ENCODE measurements at regions not wholly inside any gene's neighbourhood (a gene's known extent, or its start where the extent isn't known, plus 50 kb on each side); places are given as distances from the start of the nearest gene placed in this dataset.
"Not testable (repeated sequence)": the region's sequence is repeated elsewhere in the genome, so short reads cannot be mapped to it uniquely, and the experiment has no call there.

DNA sequence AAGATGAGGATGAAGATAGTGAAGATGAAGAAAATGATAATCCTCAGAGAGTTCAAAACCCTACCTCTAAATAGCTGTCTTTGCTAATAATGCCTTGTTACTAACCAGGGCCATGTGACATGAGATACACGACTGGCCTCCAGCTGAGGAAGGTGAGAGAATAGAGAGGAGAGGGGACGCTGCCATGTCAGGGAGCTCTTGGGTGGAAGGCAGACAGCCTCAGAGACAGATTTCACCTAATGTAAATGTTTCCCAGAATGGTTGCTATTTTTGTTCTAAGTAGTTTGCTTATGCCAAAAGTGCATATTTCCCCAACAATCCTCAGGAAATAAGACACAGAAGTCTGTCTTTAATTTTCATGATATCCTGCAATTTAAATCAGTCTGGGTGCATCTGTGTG lies 138.4 kb downstream of the ELOVL4 start:
- DNase-seq, result no peak

DNA sequence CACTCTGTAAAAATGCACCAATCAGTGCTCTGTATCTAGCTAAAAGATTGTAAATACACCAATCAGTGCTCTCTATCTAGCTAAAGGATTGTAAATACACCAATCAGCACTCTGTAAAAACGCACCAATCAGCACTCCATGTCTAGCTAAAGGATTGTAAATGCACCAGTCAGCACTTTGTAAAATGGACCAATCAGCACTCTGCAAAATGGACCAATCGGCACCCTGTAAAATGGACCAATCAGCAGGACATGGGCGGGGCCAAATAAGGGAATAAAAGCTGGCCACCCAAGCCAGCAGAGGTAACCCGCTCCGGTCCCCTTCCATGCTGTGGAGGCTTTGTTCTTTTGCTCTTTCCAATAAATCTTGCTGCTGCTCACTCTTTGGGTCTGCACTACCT lies 140.7 kb downstream of the ELOVL4 start:
- DNase-seq, result not testable (repeated sequence)

DNA sequence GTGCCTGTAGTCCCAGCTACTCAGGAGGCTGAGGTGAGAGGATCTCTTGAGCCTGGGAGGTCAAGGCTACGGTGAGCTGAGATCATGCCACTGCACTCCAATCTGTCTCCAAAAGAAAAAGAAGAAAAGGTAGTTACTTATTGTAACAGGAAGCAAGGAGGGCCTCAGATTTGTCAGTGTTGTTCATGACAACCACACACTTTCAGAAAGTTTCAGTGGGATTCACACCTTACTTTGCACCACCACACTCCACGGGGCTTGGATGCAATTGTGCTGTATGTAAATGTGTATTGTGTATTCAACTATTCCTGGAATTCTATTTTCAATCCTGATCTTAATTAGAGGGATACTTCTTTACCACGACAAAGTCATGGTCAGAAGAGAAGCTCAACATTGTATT lies 142.6 kb downstream of the ELOVL4 start:
- DNase-seq, result no peak

DNA sequence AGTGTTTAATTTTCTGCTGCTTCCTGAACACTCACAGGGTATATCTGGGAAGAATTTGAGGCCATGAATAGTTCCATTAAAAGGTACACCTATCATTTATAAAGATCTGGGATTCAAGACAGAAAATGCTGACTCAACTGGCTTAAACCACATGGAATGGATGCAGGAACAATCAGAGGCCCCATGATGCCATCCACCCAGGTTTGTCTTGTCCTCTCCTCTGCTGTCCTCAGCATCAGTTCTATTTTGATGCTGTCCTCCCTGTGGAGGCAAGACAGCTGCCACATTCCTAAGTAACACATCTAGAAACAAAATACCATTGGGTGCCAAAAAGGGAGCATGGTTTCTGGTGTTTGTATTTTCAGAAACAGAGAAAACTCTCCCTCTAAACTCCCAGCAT lies 143.4 kb downstream of the ELOVL4 start:
- no peak for DNase-seq

DNA sequence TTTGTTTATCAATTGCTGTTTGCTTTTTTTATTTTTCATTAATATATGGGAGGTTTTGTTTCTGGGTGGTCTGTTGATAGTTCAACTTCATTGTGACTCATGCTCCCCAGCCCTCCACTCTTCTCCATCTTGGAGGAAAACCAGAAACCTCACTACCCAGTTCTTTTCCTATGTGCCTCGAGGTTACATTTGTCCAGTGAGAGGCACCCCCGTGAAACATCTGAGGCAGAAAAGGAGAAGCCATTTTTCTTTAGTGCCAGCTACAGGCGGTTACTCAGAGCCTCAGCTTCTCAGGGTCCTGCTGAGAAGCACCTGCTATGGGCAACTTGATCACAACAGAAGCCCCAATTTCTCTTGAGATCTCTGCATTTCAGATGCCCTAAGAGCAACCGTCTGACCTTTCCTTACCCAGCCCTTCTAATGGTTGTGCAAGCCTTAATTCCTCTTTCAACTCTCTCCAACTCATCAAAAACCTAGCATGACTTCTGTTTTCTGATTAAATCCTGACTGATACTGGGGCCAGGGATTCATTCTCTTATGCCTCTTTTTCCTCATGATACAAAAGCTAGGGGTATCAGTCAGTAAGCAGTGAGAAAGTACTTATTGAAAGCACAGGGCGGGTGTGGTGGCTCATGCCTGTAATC lies 144.6 kb downstream of the ELOVL4 start:
- no peak for DNase-seq

DNA sequence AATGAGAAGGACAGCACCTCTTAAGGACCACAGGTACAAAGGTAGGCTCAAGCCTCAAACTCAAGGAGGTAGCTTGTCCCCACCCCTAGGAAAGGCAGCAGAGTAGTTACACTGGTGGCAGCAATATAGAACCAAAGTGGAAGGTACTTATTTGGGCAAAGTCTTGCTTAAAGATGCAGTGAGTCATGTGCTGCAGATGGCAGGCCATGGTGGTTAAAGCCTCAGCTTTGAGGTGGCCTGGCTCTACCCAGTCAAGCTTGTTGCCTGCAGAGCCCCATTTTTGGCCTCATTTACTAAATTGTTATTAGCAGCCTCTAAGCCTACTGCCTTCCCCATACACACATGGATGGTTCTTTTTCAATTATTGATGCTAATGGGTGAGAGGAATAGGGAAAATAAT lies 146.0 kb downstream of the ELOVL4 start:
- DNase-seq, result no peak

DNA sequence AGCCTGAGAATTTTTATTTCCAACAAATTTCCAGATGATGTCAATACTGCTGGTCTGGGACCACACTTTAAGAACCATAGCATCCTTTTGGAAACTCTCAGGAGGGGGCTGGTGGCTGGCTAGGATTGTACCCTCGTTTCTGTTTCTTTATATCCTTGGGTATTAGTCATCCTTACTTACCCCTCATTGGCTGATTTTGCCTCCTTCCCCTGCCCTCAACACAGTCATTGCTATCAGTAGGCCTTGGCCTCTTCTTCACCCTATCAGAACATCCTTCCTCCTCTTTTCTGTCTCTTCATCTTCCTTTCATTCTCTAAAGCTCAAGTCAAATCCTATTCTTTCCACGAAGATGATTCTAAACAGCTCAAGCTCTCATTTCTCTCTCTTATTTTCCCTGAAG lies 148.5 kb downstream of the ELOVL4 start:
- DNase-seq, result no peak

DNA sequence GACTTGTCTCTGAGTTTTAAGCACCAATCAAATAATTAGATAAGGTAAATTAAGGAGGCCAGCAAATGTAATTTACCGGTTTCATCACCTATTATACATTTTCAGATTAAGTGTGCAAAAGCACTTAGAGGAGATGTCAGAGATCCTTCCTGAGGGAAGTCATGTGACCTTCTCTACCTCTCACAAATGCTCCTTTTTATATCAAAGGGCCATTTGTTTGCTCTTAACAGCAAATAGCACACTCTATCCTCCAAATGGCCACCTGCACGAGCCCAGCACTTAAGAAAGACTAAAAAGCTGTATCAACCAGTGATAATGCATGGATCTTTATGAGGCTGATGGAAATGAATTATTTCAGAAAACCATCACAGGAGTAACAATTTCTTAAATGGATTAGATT lies 149.4 kb downstream of the ELOVL4 start:
- no peak for DNase-seq

DNA sequence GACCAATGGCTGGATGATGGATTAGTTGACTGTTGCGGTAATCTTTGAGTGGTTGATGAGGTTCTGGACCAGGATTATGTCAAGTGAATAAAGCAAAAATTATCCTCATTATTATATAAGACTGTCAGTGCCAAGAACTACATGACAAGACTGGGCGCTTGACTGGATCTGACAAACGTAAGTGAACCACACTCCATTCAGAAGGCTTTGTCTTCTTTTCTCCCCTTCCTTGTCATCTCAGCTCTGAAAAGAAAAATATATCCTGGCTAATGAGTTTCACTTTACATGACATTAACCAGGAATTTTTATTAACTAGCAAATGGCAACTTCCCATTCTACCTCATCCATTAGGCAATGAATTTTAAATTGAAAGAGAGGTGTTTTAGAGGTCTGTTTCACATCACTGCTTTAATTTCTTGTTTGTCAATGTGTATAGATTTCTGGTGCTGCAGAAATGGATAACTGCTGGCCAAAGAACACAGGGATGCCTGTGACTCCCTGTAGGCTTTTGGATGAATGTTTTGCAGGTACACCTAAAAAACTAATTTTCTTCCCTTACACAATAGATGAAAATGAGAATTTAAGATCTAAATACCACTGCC lies 150.1 kb downstream of the ELOVL4 start:
- DNase-seq, result no peak

DNA sequence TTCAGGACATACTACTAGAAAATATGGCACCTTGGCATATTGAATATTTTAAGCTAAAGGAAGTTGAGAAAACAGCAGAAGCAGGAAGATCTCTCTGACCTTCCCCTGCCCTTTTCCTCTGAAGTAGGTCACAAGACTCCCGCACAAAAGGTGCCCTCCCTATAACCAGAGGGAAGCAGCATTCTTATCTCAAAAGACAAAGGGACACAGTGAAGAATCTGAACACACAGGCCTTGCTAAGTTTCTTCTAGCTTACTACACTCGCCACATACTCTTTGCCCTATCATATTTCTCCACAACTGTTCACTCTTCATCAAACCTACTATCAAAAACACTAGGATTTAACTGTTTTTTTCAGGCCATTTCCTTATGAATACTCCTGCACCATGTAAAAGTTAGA lies 151.2 kb downstream of the ELOVL4 start:
- no peak for DNase-seq

DNA sequence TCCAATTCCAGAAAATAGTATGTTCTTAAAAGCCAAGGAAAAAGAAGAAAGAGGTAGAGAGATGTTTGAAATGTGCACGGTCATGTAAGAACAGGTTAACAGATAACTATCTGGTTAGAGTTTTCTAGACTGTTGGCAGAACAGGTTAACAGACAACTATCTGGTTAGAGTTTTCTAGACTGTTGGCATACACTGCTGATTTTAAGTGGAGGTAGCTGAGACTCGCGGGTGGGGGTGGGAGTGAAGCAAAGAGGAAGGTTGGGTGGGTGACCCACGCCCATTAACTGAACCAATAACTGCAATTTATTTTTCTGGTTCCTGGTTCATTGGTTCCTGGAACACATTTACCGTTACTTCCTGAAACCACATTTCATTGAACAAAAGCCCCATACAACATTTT lies 157.5 kb downstream of the ELOVL4 start:
- no peak for DNase-seq

DNA sequence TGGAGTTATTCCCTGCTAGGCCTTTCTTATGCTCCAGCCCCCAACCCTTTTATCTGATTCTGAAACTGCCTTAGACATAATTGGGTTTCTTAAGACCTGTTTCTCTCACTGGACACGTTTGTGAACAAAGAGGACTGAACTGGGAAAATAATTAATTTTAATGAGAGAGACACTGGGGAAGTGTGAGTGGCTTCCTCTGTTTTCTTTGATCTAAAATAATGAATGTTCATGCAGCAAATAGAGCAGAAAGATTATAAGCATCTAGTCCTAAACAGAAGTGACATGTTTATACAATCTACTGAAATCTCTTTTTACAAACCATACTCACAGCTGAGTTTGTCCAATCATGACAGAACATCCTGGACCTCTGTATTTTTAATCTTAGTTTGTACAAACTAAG lies 157.6 kb downstream of the SH3BGRL2 start:
- no peak for DNase-seq

DNA sequence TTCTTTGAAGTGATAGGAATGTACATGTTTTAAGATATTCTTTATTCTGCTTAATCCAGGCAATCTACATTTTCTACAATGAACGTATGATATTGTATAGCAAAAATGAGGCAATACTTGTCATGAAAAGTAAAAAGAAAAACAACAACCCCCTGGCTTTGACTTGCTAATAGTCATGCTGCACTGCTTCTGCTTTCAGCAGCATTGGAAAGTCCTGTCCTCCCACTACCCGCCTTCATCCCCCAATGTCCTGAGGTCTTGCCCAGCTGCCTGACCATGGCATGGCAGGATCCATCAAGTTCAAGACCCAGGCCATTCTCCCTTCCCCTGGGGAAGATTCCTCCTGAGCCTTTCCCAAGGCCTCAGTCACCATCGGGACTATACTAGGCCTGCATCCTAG lies 156.5 kb downstream of the SH3BGRL2 start:
- DNase-seq, result no peak

DNA sequence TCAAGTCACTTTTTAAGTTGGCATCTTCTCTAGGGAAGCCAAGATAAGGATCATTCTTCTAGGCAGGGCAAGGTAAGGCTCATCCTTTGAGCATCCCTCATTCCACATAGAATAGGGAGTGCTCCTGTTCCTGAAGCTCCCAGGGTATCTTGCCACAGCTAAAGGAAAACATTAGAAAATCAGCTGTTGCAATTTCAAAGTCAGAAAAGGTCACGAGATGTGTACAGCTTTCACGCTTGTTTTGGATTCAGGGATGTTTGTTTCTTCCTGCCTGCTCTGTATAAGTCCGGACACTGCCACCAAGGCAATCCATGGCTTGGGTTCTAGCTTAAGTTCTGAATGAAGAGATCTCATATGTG lies 153.2 kb downstream of the SH3BGRL2 start:
- DNase-seq, result no peak

DNA sequence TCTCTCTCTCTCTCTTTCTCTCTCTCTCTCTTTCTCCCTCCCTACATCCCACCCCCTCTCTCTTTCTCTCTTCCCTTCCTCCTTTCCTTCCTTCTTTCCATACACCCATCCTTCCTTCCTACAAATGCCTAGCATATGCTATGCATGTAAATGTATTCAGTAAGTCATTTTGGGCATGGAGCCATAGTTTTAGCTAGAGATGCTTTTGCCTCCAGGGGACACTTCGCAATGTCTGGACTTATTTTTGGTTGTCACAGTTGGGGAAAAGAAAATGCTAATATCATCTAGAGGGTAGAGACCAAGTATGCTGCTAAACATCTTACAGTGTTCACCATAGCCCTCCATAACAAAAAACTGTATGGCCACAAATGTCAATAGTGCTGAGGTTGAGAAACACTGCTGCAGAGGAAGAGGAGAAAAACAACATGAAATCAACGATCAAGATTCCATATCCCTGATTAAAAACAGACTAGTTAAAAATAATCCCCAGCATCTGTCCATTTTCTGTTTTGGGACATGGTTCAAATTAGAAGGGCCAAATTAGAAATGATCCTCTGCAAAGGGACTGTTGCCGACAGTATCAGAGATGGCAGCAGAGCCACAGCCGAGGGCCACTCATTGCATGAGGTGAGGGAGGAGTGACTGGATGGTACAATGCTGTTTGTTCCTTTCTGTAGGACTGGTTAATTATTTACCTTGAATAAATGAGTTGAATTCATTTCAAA lies 152.7 kb downstream of the SH3BGRL2 start:
- no peak for DNase-seq

DNA sequence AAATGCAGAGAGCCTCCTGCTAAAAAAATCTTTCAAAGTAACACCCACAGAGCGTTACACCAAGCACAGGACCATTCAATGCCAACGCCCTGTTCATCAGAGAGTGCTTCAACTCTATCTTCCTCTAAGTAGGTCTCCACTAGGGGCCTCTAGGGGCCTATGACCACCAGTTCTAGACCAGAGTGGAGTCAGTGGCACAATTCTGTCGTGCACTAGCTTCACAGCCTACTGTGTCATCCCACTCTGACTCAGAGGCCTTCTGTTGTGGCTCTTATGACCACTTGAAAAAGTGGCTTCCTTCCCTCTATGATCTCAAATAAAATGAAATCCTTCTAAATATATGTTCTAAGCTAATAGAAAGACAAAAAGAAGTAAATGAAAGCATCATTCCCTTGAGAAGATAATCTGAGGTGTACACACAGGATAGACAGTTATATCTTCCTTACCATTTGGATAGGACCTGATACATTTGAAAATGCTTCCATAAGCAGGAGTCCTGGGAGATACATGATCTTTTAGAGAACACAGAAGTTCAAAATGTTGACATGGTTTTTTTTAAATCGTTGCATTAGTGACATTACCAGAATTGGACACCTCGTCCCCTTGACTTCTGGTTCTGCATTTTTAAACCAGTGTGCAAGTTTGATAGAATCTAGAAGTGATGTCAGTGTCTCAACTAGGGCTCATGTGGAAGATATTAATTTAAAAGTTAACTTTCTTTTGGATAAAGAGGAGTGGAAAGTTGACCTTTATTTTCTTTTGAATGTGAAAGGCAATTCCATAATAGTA lies 151.9 kb downstream of the SH3BGRL2 start:
- no peak for DNase-seq

DNA sequence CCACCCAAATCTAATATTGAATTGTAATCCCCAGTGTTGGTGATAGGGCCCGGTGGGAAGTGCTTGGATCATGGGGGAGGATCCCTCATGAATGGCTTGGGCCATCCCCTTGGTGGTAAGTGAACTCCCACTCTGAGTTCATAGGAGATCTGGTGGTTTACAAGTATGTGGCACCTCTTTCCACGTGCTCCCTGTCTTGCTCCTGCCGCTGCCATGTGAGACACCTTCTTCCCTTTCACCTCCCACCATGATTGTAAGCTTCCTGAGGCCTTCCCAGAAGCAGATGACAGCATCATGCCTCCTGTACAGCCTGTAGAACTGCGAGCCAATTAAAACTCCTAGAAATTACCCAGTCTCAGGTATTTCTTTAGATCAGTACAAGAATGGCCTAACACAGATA lies 150.8 kb downstream of the SH3BGRL2 start:
- no peak for DNase-seq

DNA sequence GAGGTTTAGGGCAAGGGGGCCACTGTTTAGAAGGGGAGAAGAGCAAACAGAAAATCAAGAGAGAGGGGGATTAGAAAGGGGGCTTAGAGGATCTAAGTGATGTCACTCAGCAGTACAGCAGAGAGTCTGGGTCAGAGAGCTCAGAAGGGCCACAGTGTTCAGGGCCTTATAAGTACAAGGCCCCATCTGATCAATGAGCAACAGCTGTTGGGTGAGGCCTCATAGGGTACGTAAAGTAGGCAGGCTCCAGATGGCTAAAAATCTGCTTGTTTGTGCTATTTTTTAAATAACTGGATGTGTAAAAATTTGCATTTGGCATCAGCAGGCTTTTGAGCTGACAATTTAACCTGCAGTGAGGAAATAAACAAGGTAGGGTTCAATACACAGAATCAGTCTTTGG lies 149.8 kb downstream of the SH3BGRL2 start:
- DNase-seq, result no peak

DNA sequence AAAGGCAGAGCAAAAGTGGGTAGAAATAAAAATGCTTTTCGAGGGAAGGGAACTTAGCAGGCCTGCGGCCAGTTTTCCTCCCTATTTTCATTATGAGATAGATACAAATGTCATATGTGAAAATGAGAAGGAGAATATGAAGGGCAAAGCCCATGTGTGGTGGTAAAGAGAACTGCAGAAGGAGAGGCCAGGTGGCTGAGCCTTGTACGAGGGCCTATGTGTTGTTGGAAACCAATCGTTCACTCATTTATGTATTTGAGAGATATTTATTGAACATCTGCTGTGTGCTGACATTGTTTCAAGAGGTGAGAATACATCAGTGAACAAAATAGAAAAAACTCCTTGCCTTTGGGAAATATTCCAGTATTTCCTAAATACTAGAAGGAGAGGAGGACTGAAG lies 147.7 kb downstream of the SH3BGRL2 start:
- DNase-seq, result no peak

DNA sequence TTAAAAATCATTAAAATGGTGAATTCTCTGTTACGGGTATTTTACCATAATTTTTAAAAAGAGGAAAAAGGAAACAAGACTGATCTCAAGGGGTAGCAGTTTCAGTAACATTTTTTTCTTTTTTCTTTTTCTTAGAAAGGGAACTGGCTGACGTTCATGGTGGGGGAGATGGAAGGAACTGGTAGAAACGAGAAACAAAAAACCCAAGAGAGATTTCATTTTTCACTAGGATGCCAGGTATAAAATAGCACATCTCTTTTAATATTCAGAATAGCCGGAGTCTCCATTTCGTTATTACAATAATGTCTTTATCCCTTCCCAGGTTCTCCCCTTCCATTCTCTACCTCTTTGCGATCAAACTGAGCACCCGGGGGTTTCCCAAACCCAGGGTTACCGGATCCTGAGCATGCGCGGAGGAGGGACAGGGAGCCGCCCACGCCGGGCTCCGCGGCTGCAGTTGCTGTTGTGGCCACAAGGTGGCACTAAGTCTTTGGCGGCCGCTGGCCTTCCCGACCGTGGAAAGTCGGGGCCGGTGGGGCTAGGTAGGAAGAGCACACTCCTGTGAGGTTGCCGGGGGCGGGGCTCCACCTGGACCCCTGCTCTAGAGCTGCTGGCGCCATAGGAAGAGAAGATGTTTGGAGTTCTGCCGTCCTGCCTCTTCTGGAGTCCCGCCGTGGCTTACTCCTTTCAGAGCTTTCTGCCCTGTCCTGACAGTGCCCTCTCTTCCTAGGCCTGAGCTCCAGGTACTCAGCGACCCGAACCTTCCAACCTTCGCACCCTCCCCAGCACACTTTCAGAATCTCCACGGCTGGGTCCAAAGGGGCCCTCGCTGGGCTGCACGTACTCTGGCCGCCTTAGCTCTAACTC lies 146.8 kb downstream of the SH3BGRL2 start:
- peak; percentile 55 for DNase-seq

DNA sequence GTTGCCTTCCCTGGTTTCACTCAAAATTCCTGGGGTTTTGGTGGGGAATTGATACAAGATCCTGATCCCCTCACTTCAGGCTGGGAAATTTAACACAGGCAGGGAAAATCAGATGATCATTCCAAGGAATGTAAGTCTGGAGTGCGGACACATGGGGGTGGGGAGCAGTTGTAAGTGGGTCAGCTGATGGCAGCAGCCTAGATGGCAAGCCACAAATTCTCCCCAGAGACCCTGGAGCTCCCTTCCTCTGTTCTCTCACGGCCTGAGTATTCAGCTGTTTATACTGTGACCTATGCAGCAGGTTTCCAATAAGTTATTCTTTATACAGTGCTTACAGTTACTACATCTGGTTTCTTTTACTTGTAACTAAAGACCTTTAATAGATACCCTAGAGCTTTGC lies 144.9 kb downstream of the SH3BGRL2 start:
- no peak for DNase-seq

DNA sequence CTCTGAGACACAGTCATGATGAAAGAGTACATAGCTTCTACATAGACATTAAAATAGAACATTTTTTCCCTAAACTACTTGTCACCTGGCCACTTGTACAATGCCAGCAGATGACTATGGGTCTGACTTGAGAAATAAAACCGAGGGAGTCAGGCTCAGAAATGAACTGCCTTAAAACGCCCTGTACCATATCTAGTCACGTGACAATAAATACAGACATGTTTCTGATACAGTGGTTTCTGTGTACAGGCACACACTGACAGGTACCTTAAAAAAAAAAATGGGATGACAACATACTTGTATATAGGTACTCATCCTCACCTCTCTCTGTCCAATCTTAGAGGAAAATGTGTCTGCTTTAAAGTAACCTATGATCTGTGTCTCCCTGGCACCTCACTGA lies 144.1 kb downstream of the SH3BGRL2 start:
- DNase-seq, result no peak

DNA sequence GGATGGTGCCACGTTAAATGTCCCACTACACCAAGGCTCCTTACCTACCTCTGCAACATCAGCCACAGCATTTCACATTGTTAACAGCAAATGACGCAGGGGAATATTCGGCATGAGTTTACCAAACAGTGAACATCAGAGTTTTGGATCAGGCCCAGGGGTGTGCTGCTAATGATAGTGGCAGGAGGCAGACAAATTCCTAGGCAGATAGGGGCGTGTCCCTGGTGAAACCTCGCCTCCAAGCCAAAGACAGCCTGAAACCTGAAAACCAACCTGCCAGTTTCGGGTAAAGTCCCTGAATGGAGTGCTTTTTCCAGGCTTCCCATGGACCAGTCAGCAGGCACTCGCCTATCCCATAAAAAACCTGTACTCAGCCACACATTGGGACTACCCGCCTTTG lies 133.6 kb downstream of the SH3BGRL2 start:
- no peak for DNase-seq
